Kidney glomerular epithelial cell (primary cell): ENCODE measurements at regions not wholly inside any gene's neighbourhood (a gene's known extent, or its start where the extent isn't known, plus 50 kb on each side); places are given as distances from the start of the nearest gene placed in this dataset.
"Not testable (repeated sequence)": the region's sequence is repeated elsewhere in the genome, so short reads cannot be mapped to it uniquely, and the experiment has no call there.

ENCODE experiments used
- DNase-seq: peaks from one replicate; lab custom pipeline; 2025; lab: John Stamatoyannopoulos, UW

DNA sequence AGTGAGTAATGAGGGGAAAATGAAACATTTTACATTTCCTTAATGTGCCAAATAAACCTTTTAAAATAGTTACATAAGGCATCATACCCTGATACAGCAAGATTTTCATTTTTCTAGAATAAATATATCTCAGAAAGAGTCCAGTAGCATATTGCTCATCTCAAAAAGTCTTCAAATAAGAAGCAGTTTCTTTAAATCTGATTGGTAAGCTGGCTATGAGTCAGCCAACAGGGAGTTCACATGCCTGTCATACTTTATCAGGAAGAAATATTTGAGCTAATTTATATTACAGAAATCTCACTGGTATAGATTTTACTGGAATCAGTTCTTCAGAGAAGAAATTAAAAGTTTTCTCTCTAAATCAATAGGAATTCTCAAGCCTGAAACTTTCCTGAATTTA, 258.1 kb downstream of the C11orf87 start:
- DNase-seq: no peak

DNA sequence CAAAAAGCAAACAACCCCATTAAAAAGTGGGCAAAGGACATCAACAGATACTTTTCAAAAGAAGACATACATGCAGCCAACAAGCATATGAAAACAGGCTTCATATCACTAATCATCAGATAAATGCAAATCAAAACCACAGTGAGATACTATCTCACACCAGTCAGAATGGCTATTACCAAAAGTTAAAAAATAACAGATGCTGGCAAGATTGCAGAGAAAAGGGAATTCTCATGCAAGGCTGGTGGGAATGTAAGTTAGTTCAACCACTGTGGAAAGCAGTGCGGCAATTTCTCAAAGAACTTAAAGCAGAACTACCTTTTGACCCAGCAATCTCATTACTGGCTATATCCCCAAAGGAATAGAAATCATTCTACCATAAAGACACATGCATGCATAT, 260.8 kb downstream of the C11orf87 start:
- DNase-seq: not testable (repeated sequence)

DNA sequence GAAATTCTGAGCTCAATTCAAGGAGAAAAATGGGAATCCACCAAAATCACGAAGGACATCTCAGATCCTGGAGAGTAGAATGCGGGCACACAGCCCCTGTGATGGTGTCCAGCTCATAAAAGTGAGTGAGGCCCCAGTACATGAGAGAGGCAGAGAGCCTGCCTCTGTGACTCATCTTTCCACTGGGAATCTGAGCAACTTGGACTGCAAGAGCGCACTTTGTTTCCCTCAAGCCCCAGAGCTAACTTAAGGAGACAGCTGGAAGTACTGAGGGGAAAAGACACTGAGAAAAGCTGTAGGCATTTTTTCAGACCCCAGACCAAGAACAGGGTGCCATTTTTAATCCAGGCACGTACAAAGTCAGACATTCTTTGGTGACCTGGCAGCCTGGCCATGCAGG, 273.7 kb downstream of the C11orf87 start:
- no peak for DNase-seq

DNA sequence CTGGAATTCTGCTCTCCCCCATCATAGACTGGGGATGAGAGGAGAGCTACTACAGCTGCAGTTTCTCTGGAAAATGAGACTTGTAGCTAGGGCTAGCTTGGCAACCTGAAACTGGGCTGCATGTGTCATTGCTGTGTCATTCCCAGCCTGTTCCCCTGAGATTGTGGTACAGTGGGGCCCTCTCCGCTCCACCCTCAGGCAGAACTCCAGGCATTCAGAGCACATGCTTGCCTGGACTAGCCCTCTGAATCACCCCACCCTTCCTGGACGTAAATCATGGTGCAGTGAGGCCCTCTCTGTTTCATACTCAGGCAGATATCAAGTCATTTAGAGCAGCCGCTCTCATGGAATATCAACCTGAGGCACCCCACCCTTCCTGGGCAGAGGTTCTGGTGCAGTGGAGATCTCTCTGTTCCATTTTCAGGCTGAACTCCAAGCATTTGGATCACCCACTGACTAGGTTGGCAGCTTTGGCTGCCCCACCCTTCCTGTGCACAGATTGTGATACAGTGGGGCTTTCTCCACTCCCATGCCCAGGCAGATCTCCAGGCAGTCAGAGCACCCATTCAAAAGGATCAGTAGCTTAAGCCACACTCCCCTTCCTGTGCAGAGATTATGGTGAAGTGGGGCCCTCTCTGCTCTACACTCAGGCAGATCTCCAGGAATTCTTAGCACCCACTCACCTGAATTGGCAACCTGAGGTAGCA, 274.4 kb downstream of the C11orf87 start:
- DNase-seq: no peak

DNA sequence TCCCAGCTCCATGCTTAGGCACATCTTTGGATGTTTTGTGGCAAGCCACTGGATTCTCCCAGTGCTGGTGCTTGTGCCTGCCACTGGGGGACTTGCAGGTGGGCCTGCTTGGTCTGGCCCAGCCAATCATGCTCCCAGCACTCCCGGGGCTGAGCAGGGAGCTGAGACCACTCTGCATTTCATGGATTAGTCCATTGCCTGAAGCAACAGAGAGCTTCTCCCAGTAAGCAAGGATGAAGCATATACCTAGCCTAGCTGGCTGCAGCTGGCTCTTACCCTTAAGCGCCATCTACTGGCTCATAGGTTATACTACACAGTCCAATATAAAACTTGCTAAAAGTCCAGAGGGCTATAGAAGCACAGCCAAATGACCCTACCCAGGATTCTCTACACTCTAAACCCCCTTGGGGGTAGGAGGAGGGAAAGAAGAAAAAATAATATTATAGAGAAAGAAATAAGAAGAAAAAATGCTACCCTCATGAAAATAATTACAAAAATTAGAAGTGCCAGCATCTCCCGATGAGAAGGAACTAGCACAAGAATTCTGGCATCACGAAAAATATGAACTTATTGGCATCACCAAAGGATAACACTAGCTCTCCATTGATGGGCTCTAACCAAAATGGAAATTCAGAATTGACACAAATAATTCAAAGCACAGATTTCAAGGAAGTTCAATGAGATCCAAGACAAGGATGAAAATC, 275.3 kb downstream of the C11orf87 start:
- peak; percentile 34 for DNase-seq

DNA sequence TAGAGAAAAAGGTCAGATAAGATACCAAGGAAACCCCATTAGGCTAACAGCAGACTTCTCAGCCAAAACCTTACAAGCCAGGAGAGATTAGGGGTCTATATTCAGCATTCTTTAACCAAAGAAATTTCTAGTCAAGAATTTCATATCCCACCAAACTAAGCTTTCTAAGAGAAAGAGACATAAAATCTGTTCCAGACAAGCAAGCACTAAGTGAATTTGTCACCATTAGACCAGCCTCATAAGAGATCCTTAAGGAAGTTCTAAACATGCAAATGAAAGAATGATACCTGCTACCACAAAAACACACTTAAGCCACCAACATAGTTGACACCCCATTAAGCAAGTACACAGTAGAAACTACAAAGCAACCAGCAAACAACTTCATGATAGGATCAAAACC, 276.2 kb downstream of the C11orf87 start:
- no peak for DNase-seq

DNA sequence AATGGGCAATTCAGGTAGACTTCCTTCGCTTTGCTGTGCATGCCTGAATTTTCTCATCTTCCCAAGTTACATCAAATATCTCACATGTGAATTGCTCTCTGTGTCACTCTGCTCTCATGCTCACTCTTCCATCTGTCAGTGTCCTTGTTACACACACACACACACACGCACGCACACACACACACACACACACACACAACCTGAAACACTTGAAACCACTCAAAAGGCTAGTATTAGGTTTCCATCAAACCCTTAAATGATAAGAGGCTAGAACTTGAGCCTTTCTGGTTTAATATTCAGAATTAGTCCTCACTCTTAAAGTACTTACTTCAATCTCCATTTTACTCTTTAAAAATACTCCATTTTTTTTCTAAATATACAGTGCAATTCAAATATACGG, 282.4 kb downstream of the C11orf87 start:
- DNase-seq: no peak

DNA sequence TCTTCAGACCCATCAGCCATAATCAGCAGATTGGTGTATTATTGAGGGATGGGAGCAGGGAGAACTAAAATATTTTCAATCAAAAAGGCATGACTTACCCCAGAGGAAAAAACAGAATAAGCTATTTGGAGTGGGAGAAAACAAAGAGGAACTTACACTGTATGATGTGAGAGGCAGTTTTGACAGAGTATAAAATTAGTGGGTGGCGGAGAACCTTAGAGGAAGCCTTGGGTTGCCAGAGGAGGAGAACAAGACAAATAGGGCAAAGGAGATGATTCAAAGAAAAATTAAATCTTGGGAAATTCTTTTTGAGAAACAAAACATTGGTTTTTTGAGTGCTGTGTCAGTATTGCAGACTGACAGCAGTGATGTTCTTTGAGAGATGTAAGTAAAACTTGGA, 285.0 kb downstream of the C11orf87 start:
- DNase-seq: no peak

DNA sequence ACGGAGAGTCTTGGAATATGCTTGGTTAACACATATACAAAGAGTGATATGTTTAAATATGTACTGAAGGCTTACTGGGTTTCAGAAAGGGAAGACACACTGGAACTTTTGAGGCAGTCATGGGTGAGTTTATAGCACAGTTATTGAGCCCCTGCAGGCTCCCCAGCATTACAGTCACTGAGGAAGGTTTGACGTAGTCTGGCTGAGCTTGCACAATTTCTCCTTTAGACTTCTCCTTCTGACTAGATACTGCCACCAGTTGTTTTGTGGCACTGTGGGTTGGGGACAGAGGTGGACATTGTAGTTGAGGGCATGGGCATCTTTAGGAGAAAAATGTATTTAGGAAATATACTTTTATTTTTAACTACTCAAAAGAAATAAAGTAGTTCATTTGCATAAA, 285.4 kb downstream of the C11orf87 start:
- no peak for DNase-seq

DNA sequence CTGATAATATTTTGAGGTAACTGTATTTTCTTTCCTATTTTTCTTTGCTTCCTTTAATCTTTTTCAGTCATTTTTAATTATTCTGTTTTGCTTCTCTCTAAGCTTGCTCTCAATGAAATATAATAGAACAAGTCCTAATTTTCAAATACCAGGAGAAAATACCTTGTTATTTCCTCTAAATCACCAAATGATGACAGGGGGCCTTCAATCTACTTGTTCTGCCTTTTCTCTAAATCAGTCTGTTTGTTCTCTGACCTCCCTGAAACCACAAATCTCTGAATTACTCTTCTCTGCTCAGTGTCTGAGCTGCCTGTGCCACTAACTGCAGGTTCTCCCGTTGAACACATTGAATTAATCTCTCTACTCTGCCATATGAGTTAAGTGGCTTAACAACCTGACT, 286.2 kb downstream of the C11orf87 start:
- DNase-seq: no peak

DNA sequence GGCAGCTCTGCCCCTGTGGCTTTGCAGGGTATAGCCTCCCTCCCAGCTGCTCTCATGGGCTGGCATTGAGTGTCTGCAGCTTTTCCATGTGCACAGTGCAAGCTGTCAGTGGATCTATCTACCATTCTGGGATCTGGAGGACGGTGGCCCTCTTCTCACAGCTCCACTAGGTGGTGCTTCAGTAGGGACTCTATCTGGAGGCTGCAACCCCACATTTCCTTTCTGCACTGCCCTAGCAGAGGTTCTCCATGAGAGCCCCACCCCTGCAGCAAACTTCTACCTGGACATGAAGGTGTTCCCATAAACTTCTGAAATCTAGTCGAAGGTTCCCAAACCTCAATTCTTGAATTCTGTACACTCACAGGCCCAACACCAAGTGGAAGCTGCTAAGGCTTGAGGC, 292.5 kb downstream of the C11orf87 start:
- DNase-seq: not testable (repeated sequence)

DNA sequence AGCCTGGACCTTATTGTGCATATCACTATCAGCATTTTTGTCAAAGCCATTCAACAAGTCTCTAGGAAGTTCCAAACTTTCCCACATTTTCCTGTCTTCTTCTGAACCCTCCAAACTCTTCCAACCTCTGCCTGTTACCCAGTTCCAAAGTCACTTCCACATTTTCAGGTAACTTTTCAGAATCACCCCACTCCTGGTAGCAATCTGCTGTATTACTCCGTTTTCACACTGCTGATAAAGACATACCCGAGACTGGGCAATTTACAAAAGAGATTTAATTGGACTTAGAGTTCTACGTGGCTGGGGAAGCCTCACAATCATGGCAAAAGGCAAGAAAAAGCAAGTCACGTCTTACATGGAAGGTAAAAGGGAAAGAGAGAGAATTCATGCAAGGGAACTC, 293.4 kb downstream of the C11orf87 start:
- not testable (repeated sequence) for DNase-seq

DNA sequence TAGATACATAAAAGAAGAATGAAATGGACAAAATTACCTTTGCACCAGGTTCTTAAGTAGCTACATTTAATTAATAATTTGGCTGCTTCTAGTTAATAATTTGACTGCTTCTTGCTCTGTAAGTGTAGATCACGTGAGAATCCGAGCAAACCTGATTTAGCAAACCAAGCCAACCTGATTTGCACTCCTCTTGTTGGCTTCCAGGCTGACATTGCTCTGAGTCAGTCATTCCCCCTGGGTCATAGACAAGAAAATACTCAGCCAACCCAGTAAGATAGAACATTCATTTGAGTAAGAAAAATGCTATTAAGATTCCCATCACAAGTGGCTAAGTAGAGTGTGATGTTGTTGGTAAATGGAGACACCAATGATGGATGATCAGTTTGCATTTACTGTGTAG, 304.1 kb downstream of the C11orf87 start:
- DNase-seq: no peak

DNA sequence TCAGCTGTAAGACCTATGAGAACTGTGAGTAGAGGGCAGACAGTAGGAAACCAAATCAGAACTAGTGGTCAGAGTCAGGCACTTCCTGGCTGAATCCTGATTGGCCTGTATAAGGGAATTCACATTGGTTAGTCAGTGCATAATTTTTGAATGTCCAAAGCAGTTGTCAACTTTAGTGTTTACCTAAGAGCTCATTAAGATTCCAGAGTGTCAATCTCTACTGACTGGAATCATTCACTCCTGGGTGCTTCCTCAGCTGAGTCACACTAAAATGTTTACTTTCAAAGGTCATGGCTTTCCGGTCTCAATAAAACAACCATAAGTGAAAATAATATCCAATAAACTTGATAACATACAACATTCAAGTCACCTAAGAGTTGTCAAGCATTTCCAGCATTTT, 306.1 kb downstream of the C11orf87 start:
- peak; percentile 42 for DNase-seq

DNA sequence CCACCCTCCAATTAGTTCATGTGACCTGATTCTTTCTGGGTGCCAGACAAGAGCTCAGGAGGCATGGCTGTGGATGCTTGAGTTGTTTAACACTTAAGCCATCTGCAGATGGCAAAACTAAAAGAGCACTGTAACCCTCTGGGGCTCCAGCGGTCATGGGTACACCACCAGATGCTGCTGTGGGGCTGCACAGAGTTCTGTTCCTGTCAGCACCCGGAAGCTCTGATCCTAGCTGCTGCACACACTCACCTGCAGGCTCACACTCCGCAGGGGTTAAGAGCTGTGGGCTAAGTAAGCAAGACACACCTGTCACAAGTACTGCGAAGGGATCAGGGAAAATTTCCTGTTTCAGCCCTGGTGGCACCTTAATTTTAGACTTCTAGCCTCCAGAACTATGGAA, 307.8 kb downstream of the C11orf87 start:
- no peak for DNase-seq

DNA sequence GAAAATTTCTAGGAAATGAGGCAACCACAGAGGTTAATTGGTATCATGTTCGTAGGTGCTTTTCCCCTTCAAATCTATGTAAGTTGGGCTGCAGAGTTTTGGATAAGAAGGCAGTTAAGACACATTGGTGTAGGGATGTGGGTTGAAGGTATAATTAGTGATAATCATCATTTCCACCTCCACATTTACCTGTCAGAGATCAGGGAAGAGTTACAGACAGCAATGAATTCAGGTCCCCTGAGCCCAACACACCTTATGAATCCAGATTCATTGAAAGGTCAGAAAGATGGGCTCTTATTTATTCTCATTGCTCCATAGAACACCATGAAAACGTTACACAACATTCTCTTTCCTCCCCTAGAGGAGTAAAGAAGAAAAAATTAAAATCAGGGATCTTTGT, 308.7 kb downstream of the C11orf87 start:
- DNase-seq: no peak

DNA sequence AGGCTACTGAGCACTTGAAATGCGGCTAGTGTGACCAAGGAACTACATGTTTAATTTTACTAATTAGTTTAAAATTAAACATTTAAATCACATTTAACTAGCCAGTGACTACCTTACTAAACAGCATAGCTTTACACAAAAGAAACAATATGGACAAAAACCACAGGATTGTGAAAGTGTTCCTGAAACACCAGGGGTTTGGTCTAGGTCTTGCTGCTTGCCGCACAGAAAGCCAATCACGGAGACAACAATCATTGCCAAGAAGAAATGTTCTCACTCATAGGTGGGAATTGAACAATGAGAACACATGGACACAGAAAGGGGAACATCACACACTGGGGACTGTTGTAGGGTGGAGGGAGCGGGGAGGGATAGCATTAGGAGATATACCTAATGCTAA, 309.5 kb downstream of the C11orf87 start:
- DNase-seq: no peak

DNA sequence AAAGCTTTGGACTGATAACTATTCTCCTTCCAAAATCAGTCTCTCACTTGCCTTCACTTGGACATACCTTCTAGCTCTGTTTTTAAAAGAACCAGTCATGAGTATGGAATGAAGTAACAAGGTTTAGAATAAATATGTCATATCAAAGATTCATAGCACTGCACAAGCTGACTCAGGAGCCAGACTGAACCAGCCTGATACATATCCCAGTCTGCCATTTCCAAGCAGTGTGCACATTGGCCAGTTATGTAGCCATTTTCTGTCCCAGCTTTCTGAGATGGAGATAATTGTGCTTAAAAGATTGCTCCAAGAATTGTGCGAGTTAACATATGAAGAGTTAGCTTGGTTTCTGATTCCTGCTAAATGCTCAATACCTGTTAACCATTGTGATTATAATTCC, 311.3 kb downstream of the C11orf87 start:
- DNase-seq: peak; percentile 17

DNA sequence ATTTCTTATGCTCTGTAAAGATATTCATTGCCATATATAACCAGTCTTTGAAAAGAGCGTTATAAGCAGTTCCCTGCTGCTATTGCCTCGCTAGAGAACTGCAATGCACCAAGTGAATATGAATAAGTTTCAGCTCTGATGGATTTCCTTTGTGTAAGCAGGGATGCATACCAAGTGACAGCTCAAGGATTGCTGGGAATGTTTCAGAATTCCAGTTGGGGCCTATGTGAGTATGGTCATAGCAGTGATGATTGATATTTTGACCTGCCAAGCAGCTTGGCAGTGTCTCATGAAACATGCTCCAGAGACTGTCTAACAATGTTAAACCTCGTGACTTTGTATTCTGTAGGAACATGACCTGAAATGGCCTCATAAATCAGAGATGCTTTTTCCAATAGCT, 312.6 kb downstream of the C11orf87 start:
- DNase-seq: no peak

DNA sequence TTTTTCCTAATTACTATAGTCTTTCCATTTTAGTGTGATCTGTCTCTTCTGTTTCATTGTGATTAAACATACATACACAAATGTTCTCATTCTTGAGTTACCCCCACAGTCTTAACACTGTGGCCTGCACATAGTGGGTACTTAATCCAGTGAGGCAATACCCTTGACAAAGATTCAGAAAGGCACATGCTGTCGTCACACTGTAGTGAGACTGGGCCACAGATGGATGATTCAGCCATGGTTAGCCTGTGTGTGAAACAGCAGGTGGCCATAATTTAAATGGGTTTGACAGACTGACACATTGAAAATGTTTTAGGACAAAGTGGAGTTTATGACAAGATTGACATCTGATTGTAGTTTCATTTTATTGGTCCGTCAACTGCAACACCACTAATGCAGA, 313.1 kb downstream of the C11orf87 start:
- DNase-seq: no peak

DNA sequence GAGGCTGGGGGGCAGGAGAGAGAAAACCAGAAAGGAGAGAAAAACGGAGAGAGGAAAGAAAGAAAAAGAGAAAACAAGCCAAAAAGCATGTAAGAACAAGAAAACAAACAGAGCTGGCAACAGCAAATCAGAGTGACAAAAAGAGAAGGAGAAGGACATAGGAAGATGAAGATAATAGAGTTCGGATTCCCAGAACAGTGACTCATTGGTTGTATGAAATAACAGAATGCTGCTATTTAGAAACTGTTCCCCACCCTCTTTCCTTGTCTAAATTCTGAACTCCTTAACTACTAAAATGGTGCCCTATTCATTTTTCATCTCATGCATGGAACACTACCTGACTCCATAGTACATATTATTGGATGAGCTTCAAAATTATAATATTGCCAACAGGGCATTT, 317.4 kb downstream of the C11orf87 start:
- DNase-seq: no peak

DNA sequence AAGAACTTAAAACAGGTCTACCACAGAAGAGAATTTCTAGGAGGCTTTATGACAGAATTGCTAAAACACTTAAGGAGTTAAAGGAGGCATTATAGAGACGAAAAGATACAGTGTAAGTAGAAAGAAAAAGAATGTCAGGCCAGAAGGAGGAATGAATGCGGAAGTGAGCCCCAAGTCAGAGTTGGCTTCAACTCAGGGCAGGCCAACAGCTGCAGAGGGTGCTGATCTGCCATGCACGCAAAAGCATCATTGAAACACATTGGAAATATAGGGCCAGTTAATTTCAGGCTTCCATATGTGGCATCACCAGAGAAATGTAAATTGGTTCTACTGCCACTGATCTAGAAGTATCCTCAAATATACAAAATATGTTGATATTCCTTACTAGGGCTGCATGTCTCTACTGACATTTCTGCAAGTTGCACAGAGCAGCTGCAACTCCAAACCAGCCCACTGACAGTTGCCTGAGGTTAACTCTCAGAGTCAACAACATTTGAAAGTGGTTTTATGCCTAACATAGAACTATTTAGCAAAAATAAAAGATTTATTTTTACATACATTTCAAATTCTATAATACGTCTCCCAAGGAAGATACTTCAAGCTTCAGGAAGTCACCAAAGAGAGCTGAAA, 324.1 kb downstream of the C11orf87 start:
- no peak for DNase-seq

DNA sequence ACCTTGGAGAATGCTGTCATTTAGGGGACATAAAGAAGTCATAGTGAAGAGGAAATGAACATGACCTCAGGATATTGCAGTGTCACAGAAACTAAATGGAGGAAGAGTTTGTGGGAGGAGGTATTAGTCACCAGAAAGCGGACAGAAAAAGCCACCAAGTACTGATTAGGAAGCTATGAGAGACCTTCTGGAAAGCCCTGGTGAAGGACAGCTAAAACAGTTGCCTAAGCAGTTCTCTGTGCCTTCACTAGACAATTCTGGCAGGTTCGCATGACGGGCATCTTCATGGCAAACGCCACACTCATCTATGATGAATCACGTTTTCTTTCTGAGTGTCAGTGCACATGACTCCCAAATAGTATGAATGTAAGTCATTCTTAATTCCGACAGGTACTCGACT, 325.8 kb downstream of the C11orf87 start:
- DNase-seq: no peak
